GM23248 (cell line): ENCODE measurements at regions not wholly inside any gene's neighbourhood (a gene's known extent, or its start where the extent isn't known, plus 50 kb on each side); places are given as distances from the start of the nearest gene placed in this dataset.

Experiments
- EZH2 ChIP-seq: fragments of 200-600 bp; sonication (generic); IDR thresholded peaks from 2 replicates; pipeline ENCODE4 v1.6.1; 2018; ENCODE audit warnings: antibody characterized with exemption, mild to moderate bottlenecking; ENCODE audit not compliant: insufficient read depth, poor library complexity, severe bottlenecking
- EZH2phosphoT487 ChIP-seq: fragments of 200-600 bp; sonication (generic); IDR thresholded peaks from 2 replicates; pipeline ENCODE4 v1.6.1; 2018; ENCODE audit warnings: antibody characterized with exemption, moderate library complexity, mild to moderate bottlenecking, low read depth; ENCODE audit not compliant: insufficient read depth

GRCh38 chr4:63396269-63396668 lies 1013.0 kb downstream of the TECRL start:
- TF ChIP-seq EZH2 (no peak), EZH2phosphoT487 (no peak)
